Ovary (tissue), 3 donors: ENCODE measurements at regions not wholly inside any gene's neighbourhood (a gene's known extent, or its start where the extent isn't known, plus 50 kb on each side); places are given as distances from the start of the nearest gene placed in this dataset.

Experiments
- EP300 ChIP-seq: sonication (generic); formaldehyde crosslinking; IDR thresholded peaks from one replicate; pipeline ENCODE4 v1.6.1; 2017; ENCODE audit warnings: antibody characterized with exemption
- POLR2A ChIP-seq: fragments of 450-650 bp; IDR thresholded peaks from one replicate; pipeline ENCODE4 v1.6.1; 2017; ENCODE audit warnings: antibody characterized with exemption, mild to moderate bottlenecking, moderate library complexity
- TF ChIP-seq, protein P1 (sequence below), 3 donors: fragments of 450-650 bp in 2 of 3; fragments of 200-600 bp in 1 of 3; IDR thresholded peaks; one replicate each; pipeline versions ENCODE4 v1.5.1 to v1.8.0; 2016 to 2022; ENCODE audit warnings: antibody characterized with exemption in 3 of 3, mild to moderate bottlenecking in 1 of 3
- donor health status: DM: no; HTN: no; CAD: no.

DNA sequence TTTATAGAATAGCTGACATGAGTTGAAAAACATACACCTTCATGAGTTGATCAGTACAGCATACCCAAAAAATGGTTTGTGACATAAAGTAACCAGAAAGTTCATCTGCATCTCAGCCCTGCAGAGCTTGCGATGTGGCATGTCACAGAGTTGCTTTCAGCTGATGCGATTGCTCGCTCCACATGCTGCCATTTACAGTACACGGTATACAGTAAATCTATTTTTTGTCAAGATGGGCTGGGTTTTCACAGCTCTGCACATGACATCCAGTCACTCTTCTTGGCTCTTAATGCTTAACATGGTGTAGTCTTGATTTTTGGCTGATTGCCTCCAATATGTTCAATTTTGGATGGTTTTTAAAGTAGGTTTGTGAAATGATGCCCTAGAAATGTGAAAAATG lies 811.9 kb downstream of the SATB2 start:
- TF ChIP-seq, protein P1, sequence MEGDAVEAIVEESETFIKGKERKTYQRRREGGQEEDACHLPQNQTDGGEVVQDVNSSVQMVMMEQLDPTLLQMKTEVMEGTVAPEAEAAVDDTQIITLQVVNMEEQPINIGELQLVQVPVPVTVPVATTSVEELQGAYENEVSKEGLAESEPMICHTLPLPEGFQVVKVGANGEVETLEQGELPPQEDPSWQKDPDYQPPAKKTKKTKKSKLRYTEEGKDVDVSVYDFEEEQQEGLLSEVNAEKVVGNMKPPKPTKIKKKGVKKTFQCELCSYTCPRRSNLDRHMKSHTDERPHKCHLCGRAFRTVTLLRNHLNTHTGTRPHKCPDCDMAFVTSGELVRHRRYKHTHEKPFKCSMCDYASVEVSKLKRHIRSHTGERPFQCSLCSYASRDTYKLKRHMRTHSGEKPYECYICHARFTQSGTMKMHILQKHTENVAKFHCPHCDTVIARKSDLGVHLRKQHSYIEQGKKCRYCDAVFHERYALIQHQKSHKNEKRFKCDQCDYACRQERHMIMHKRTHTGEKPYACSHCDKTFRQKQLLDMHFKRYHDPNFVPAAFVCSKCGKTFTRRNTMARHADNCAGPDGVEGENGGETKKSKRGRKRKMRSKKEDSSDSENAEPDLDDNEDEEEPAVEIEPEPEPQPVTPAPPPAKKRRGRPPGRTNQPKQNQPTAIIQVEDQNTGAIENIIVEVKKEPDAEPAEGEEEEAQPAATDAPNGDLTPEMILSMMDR (IDR thresholded peaks at IDR 0.05): no peak
- TF ChIP-seq POLR2A (no peak), EP300 (no peak)
